Breast epithelium (tissue), 4 donors: ENCODE measurements at regions not wholly inside any gene's neighbourhood (a gene's known extent, or its start where the extent isn't known, plus 50 kb on each side); places are given as distances from the start of the nearest gene placed in this dataset.

Experiments
- DNase-seq, 2 donors: peaks; one replicate each; pipeline ENCODE4 v3.0.0-alpha.2; 2019; ENCODE audit warnings: low spot score in 2 of 2
- H3K27ac ChIP-seq, 2 donors: fragments of 200-600 bp; sonication (generic) in 1 of 2; one replicate each; pipeline ENCODE4 v1.5.1; 2016 to 2019; ENCODE audit warnings: mild to moderate bottlenecking in 1 of 2
- H3K27me3 ChIP-seq, 2 donors: fragments of 200-600 bp; sonication (generic) in 1 of 2; one replicate each; pipeline versions ENCODE4 v1.5.1 to v1.6.0; 2017 to 2019; ENCODE audit warnings: control low read depth in 1 of 2, mild to moderate bottlenecking in 1 of 2
- H3K36me3 ChIP-seq: fragments of 200-600 bp; one replicate; pipeline ENCODE4 v1.5.1; 2019
- H3K4me1 ChIP-seq, 2 donors: fragments of 200-600 bp; sonication (generic); one replicate each; pipeline ENCODE4 v1.5.1; 2016 to 2019; ENCODE audit warnings: control low read depth in 1 of 2
- H3K4me3 ChIP-seq, 3 donors: fragments of 200-600 bp; sonication (generic); 1 replicate in 2 of 3; 2 replicates in 1 of 3; pipeline ENCODE4 v1.5.1; 2016 to 2019; ENCODE audit warnings: mild to moderate bottlenecking in 3 of 3, moderate library complexity in 2 of 3
- H3K9me3 ChIP-seq, 2 donors: fragments of 200-600 bp; sonication (generic) in 1 of 2; one replicate each; pipeline ENCODE4 v1.5.1; 2016 to 2019; ENCODE audit warnings: control low read depth in 1 of 2
- POLR2A ChIP-seq: fragments of 450-650 bp; IDR thresholded peaks from one replicate; pipeline ENCODE4 v1.6.1; 2016; ENCODE audit warnings: antibody characterized with exemption, mild to moderate bottlenecking, moderate library complexity
- POLR2AphosphoS5 ChIP-seq, 3 donors: sonication (generic); formaldehyde crosslinking; IDR thresholded peaks; one replicate each; pipeline ENCODE4 v1.6.1; 2017; ENCODE audit warnings: antibody characterized with exemption in 3 of 3
- intact Hi-C: fragments of 100-400 bp; cut with DNase I; formaldehyde crosslinking; loops from one replicate; pipeline ENCODE4 v1.15.1; 2023; ENCODE audit warnings: low total_unique reads
- TF ChIP-seq, protein P1 (sequence below), 3 donors: fragments of 450-650 bp; IDR thresholded peaks; one replicate each; pipeline ENCODE4 v1.5.1; 2016 to 2017; ENCODE audit warnings: antibody characterized with exemption in 3 of 3, mild to moderate bottlenecking in 3 of 3, moderate library complexity in 3 of 3

DNA sequence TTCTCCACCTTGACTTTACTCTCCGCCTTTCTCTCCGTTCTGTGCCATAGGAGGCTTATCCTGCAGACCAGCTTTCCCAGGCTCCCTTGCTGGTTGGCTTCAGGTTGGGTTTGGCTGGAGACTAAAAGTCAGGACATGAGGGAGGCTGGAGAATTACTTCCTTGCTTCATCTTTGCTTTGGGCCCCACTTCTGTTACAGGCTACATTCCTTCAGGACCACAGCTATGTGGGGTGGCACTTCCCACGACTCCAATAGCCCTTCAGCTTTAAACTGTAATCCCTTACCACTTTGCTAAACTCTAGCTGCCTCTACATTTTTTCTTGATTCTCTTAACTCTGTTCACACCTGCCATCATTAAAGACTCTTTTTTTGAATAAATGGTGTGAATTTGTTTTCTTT is 186.7 kb upstream of the NR4A3 start:
- H3K9me3 ChIP-seq, result no peaks in the 10 kb centered on the region
- intact Hi-C loops, result no loop called here
- H3K27me3 ChIP-seq, result no peaks in the 10 kb centered on the region
- no peaks in the 10 kb centered on the region for H3K36me3 ChIP-seq
- H3K4me3 ChIP-seq, result no peak overlapping the region
- TF ChIP-seq POLR2A, result no peak
- TF ChIP-seq, protein P1, sequence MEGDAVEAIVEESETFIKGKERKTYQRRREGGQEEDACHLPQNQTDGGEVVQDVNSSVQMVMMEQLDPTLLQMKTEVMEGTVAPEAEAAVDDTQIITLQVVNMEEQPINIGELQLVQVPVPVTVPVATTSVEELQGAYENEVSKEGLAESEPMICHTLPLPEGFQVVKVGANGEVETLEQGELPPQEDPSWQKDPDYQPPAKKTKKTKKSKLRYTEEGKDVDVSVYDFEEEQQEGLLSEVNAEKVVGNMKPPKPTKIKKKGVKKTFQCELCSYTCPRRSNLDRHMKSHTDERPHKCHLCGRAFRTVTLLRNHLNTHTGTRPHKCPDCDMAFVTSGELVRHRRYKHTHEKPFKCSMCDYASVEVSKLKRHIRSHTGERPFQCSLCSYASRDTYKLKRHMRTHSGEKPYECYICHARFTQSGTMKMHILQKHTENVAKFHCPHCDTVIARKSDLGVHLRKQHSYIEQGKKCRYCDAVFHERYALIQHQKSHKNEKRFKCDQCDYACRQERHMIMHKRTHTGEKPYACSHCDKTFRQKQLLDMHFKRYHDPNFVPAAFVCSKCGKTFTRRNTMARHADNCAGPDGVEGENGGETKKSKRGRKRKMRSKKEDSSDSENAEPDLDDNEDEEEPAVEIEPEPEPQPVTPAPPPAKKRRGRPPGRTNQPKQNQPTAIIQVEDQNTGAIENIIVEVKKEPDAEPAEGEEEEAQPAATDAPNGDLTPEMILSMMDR (IDR thresholded peaks at IDR 0.05), result no peak
- no peak for TF ChIP-seq POLR2AphosphoS5 (IDR thresholded peaks at IDR 0.05)
- H3K27ac ChIP-seq, result no peak overlapping the region
- DNase-seq, result no peak
- no peaks in the 10 kb centered on the region for H3K4me1 ChIP-seq

DNA sequence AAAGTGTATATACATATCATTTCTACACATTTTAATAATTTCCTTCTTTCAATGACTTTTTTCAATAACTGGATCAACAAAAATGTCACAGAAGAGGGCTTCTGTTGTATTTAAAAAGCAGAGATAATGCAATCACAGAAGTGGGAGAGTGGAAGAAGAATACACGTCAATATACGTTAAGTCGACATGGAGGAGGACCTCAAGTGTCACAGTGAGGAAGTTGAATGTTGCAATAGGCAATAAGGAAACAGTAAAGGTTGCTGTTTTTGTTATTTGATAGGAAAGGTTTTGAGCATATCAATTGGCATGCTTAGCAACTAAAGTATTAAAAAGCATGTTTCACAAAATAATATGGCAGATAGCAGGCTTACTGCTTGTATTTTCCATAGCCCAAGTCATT is 184.0 kb upstream of the NR4A3 start:
- intact Hi-C loops, result no loop called here

DNA sequence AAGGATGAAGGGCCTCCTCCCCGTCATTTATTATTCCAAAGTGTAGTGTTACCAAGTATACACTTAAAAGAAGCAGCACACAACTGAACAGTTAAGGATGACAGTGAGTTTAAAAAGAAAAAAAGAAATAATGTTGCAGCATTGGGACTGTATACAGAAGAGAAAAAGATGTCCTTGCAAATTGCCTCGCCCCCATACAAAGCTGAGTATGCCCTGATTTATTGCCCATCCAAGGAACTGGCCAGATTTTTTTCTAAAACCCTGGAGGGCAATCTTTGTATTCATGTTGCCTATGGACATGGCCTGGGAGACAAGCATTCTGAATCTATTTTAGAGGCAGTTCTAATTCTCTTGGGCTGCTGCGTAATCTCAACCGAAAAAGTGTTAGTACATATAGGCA is 182.7 kb upstream of the NR4A3 start:
- H3K27ac ChIP-seq, result no peak overlapping the region
- no peak for DNase-seq
- intact Hi-C loops, result no loop called here
- no peak overlapping the region for H3K4me3 ChIP-seq
- no peaks in the 10 kb centered on the region for H3K4me1 ChIP-seq
- H3K36me3 ChIP-seq, result no peaks in the 10 kb centered on the region
- H3K27me3 ChIP-seq, result no peaks in the 10 kb centered on the region
- H3K9me3 ChIP-seq, result peaks cover 0 to 6% of the 10 kb centered on the region in 2 donors
- TF ChIP-seq, protein P1 (IDR thresholded peaks at IDR 0.05), result no peak
- TF ChIP-seq POLR2A (no peak), POLR2AphosphoS5 (IDR thresholded peaks at IDR 0.05) (no peak)

More for the DNA sequence above, 184.0 kb upstream of the NR4A3 start:
- TF ChIP-seq POLR2A, result no peak
- TF ChIP-seq, protein P1 (IDR thresholded peaks at IDR 0.05), result no peak
- TF ChIP-seq POLR2AphosphoS5 (IDR thresholded peaks at IDR 0.05), result no peak
- Histone ChIP-seq H3K36me3 (no peaks in the 10 kb centered on the region), H3K9me3 (peaks cover 0 to 6% of the 10 kb centered on the region in 2 donors), H3K27me3 (no peaks in the 10 kb centered on the region), H3K4me1 (no peaks in the 10 kb centered on the region), H3K4me3 (no peak overlapping the region), H3K27ac (no peak overlapping the region)
- no peak for DNase-seq

DNA sequence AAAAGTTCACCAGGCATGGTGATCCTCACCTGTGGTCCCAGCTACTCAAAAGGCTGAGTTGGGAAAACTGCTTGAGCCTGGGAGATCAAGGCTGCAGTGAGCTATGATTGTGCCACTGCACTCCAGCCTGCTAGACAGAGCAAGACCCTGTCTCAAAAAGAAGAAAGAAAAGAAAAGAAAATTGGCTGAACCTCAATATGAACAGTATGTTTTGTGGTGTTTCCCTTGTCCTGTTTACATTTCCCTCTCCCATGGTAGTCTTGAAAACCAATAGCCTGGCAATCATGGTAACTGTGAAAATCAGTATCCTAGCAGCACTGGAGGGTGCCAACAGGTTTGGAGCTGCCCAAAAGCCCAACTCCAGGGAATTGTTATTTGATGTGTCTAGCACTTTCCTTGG is 174.1 kb upstream of the NR4A3 start:
- intact Hi-C loops, result no loop called here
- TF ChIP-seq POLR2A (no peak), POLR2AphosphoS5 (IDR thresholded peaks at IDR 0.05) (no peak)
- TF ChIP-seq, protein P1 (IDR thresholded peaks at IDR 0.05), result no peak

DNA sequence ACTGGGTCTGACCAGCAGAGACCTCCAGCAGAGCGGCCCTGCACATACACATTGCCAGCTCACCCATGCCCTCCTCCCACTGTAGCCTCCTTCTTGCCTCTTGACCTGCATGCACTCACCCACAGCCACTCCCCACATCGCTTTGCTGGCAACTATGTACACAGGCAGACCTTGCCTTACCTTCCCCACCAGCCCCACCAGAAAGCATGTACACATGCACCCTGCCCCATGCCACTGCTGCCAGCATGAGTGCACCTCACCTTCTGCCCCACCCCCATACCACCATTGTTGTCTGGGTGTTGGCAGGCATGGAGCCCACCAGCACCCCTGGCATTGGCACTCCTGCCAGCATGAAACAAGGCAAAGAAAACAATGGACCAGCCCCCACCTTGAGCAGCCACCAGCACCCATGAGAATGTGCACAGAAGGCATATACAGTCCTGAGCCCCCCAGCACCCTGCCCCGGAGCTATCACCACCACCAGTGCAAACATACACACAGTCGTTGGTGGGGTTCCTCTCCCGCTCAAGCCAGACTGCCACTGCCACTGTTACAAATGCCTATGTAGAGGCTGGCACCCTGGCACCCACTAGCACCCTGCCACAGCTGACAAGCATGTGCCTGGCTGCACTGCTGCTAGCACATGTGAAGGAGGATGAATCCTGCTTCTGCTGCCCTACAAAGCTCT is 171.4 kb upstream of the NR4A3 start:
- H3K9me3 ChIP-seq, result peaks cover 0 to 11% of the 10 kb centered on the region in 2 donors
- no peaks in the 10 kb centered on the region for H3K36me3 ChIP-seq
- DNase-seq, result no peak
- H3K27me3 ChIP-seq, result no peaks in the 10 kb centered on the region
- intact Hi-C loops, result no loop called here
- no peak overlapping the region for H3K4me3 ChIP-seq
- TF ChIP-seq POLR2AphosphoS5 (IDR thresholded peaks at IDR 0.05), result no peak
- H3K27ac ChIP-seq, result no peak overlapping the region
- H3K4me1 ChIP-seq, result no peaks in the 10 kb centered on the region

More for the DNA sequence above, 174.1 kb upstream of the NR4A3 start:
- peaks cover 0 to 11% of the 10 kb centered on the region in 2 donors for H3K9me3 ChIP-seq
- H3K27me3 ChIP-seq, result no peaks in the 10 kb centered on the region
- DNase-seq, result no peak
- no peaks in the 10 kb centered on the region for H3K36me3 ChIP-seq
- no peak overlapping the region for H3K27ac ChIP-seq
- no peaks in the 10 kb centered on the region for H3K4me1 ChIP-seq
- H3K4me3 ChIP-seq, result no peak overlapping the region
